ENCODE measurements at regions not wholly inside any gene's neighbourhood (a gene's known extent, or its start where the extent isn't known, plus 50 kb on each side); places are given as distances from the start of the nearest gene placed in this dataset.

GRCh38 chr5:73306078-73306719 is 133.2 kb downstream of the TMEM174 start:
- peak in 1 of 6 donors; percentile 19 for DNase-seq (ENCODE audit: low read depth in 4 of 6, low spot score in 6 of 6)
- no peak overlapping the region for H3K4me3 ChIP-seq (ENCODE audit: low read depth, low read length)
- H3K4me1 ChIP-seq (ENCODE audit: control insufficient read depth, insufficient read depth, low read length), result peaks cover 15% of the 10 kb centered on the region
- peaks cover 79% of the 10 kb centered on the region for H3K27me3 ChIP-seq (ENCODE audit: control insufficient read depth, insufficient read depth, low read length)
- H3K9me3 ChIP-seq (ENCODE audit: control insufficient read depth, insufficient read depth, low read length), result no peaks in the 10 kb centered on the region
- no peaks in the 10 kb centered on the region for H3K36me3 ChIP-seq (ENCODE audit: control insufficient read depth, insufficient read depth, low read length)
- no peak overlapping the region for H3K27ac ChIP-seq (ENCODE audit: low read depth, low read length)
- 57% methylated on average over 3 of the region's 4 CpGs for WGBS (ENCODE audit: insufficient coverage)

DNA sequence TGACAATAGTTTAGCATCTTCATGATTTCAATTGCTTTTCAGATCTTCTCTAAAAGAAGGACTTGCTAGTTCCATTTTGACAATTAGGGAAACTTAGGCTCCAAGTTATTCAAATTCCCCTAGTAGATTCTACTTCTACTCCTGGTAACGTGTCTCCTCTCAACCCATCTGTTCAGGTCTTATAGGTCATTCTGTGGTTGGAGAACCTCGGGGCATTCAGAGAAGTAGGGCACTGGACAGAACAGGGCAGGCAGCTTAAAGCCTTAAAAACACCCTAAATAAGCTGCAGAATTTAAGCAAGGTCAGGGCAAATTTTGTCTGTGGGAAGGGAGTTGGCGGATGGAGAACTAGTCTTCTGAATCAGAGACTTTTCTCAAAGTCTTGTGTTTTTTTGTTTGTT is 132.4 kb downstream of the TMEM174 start:
- WGBS (ENCODE audit: insufficient coverage), result 100% methylated on average over 1 of the region's 3 CpGs
- H3K27ac ChIP-seq (ENCODE audit: low read depth, low read length), result no peak overlapping the region
- H3K27me3 ChIP-seq (ENCODE audit: control insufficient read depth, insufficient read depth, low read length), result peaks cover 79% of the 10 kb centered on the region
- H3K4me1 ChIP-seq (ENCODE audit: control insufficient read depth, insufficient read depth, low read length), result peaks cover 18% of the 10 kb centered on the region
- H3K36me3 ChIP-seq (ENCODE audit: control insufficient read depth, insufficient read depth, low read length), result no peaks in the 10 kb centered on the region
- no peaks in the 10 kb centered on the region for H3K9me3 ChIP-seq (ENCODE audit: control insufficient read depth, insufficient read depth, low read length)
- H3K4me3 ChIP-seq (ENCODE audit: low read depth, low read length), result no peak overlapping the region
- no peak for DNase-seq (ENCODE audit: low read depth in 4 of 6, low spot score in 6 of 6)

DNA sequence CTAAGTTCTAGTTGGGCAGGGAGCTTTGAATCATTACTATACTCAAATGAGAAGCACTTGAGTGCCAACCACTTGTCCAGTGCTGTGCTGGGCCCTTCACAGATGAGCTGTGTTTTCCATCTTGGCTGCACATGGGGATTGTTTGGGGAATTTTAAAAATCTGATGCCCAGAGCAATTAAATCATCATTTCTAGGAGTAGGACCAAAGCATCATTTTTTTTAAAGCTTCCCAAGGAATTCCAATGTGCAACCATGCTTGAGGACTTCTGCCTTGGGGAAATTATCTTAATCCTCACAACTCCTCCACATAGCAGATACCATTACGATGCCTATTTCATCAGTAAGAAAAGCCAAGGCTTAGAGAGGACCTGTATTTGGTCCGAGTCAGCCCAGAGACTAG is 131.4 kb downstream of the TMEM174 start:
- Histone ChIP-seq H3K27ac (ENCODE audit: low read depth, low read length) (no peak overlapping the region), H3K36me3 (ENCODE audit: control insufficient read depth, insufficient read depth, low read length) (no peaks in the 10 kb centered on the region), H3K27me3 (ENCODE audit: control insufficient read depth, insufficient read depth, low read length) (peaks cover 83% of the 10 kb centered on the region), H3K9me3 (ENCODE audit: control insufficient read depth, insufficient read depth, low read length) (no peaks in the 10 kb centered on the region), H3K4me3 (ENCODE audit: low read depth, low read length) (no peak overlapping the region), H3K4me1 (ENCODE audit: control insufficient read depth, insufficient read depth, low read length) (peaks cover 23% of the 10 kb centered on the region)
- DNase-seq (ENCODE audit: low read depth in 4 of 6, low spot score in 6 of 6), result no peak
- 82% methylated on average over 2 of the region's 2 CpGs for WGBS (ENCODE audit: insufficient coverage)

DNA sequence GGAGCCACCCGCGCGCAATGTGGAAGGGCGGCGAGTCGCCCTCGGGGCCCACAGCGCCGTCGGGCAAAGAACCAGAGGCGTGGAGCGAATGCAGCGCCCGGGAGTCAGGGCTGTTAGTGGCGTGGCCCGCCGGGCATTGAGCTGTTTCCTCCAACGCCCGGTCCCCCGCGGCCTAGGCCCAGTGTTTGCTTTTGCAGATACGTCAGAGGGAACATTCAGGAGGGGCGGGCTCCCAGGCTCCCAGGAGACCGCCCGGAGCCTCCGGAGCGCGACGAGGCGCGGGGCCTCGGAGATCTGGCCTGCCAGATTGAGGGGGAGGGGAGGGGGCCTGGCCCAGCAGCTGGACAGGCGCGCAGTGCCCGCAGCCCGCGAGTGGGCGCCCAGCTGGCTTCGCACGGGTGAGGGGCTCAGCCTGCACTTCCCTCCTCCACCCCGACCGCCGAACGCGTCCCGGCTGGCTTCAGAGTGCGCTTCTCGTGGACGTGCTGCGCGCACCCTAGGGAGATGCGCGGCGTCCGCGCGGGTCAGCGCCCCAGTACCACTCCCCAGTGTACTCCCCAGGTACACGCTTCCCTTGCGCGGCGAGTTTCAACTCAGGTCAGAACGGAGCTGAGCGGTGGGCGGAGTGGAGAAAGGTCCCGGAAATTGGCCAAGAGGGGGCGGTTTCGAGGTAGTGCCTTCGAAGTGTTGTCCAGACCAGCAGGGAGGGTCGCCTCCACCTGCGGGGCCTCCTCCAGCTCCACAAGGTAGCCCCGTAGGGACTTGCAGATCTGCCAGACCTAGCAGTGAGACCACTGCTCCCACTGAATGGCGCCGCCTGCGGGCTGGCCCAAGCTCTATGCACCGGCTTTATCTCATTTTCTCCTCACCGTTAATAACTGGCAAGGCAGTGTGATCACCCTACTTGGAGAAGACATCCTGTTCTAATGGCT is 130.4 kb downstream of the TMEM174 start:
- Histone ChIP-seq H3K4me3 (ENCODE audit: low read depth, low read length) (peak overlapping the region; percentile 22), H3K4me1 (ENCODE audit: control insufficient read depth, insufficient read depth, low read length) (peaks cover 29% of the 10 kb centered on the region), H3K27me3 (ENCODE audit: control insufficient read depth, insufficient read depth, low read length) (peaks cover 93% of the 10 kb centered on the region), H3K27ac (ENCODE audit: low read depth, low read length) (no peak overlapping the region), H3K9me3 (ENCODE audit: control insufficient read depth, insufficient read depth, low read length) (no peaks in the 10 kb centered on the region), H3K36me3 (ENCODE audit: control insufficient read depth, insufficient read depth, low read length) (no peaks in the 10 kb centered on the region)
- peak in 1 of 6 donors; percentile 17 for DNase-seq (ENCODE audit: low read depth in 4 of 6, low spot score in 6 of 6)
- WGBS (ENCODE audit: insufficient coverage), result 1% methylated on average over 77 of the region's 77 CpGs

DNA sequence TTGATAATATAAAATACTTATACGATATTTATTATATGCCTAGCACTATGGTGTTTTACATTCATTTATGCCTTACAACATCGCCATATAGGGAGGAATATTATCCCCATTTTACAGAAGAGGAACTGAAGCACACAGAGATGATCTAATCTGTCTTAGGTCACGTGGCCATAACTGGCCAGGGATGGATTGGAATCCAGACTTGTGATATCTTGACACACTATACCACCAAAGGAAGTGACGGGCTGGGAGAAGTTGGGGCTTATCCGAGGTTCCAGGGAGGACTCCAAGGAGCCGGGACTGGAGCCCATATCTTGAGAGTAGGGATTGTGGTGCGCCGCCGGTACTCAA is 129.8 kb downstream of the TMEM174 start:
- WGBS (ENCODE audit: insufficient coverage), result 11% methylated on average over 6 of the region's 9 CpGs
- Histone ChIP-seq H3K27ac (ENCODE audit: low read depth, low read length) (no peak overlapping the region), H3K9me3 (ENCODE audit: control insufficient read depth, insufficient read depth, low read length) (no peaks in the 10 kb centered on the region), H3K4me1 (ENCODE audit: control insufficient read depth, insufficient read depth, low read length) (peaks cover 34% of the 10 kb centered on the region), H3K4me3 (ENCODE audit: low read depth, low read length) (no peak overlapping the region), H3K36me3 (ENCODE audit: control insufficient read depth, insufficient read depth, low read length) (no peaks in the 10 kb centered on the region), H3K27me3 (ENCODE audit: control insufficient read depth, insufficient read depth, low read length) (peaks cover 99% of the 10 kb centered on the region)
- no peak for DNase-seq (ENCODE audit: low read depth in 4 of 6, low spot score in 6 of 6)

GRCh38 chr5:73301208-73301901 is 128.4 kb downstream of the TMEM174 start:
- Histone ChIP-seq H3K4me3 (ENCODE audit: low read depth, low read length) (no peak overlapping the region), H3K9me3 (ENCODE audit: control insufficient read depth, insufficient read depth, low read length) (no peaks in the 10 kb centered on the region), H3K36me3 (ENCODE audit: control insufficient read depth, insufficient read depth, low read length) (no peaks in the 10 kb centered on the region), H3K27ac (ENCODE audit: low read depth, low read length) (peak overlapping the region; percentile 61), H3K27me3 (ENCODE audit: control insufficient read depth, insufficient read depth, low read length) (peaks cover 100% of the 10 kb centered on the region), H3K4me1 (ENCODE audit: control insufficient read depth, insufficient read depth, low read length) (peaks cover 32% of the 10 kb centered on the region)
- WGBS (ENCODE audit: insufficient coverage), result 8% methylated on average over 11 of the region's 22 CpGs
- no peak for DNase-seq (ENCODE audit: low read depth in 4 of 6, low spot score in 6 of 6)

DNA sequence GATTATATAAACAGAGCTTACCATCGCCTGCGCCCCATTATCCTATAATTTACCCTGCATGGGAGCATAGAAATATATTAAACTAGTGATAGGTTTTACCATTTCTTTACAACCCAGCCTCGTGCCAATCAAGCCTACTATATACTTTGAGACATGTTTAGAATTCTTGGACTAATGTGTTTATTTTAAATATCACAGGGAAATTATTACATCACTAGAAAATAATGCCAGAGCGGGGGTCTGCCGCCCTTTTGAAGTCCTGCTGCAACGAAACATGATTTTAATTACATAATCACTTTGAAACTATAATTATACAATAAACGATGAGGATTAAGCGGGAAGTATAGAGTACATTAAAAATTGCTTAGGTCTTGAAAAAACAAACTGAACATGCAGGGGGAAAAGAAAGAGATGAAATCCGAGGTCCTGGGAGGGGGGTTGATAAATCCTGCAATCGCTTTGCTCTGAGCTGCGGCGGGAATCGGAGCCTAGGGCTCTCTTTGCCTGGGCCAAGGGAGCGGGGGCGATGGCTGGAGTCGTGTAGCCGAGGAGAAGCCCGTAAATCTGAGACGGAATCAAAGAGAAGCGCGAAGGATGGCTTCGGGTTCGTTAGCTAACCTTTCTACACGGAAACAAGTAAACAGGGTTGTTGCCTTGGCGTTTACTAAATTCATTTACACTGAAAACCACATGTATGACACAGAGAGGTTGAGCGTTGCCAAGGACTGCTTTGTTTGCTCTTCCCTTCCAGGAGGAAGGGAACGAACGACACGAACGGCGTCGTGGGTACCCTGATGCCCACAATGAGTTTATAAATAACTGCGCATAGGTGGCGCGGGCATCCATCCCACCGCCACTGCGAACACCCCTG is 127.6 kb downstream of the TMEM174 start:
- H3K36me3 ChIP-seq (ENCODE audit: control insufficient read depth, insufficient read depth, low read length), result no peaks in the 10 kb centered on the region
- no peak overlapping the region for H3K4me3 ChIP-seq (ENCODE audit: low read depth, low read length)
- DNase-seq (ENCODE audit: low read depth in 4 of 6, low spot score in 6 of 6), result peak in 2 of 6 donors; percentile 53 to 57
- H3K27me3 ChIP-seq (ENCODE audit: control insufficient read depth, insufficient read depth, low read length), result peaks cover 100% of the 10 kb centered on the region
- peak overlapping the region; percentile 61 for H3K27ac ChIP-seq (ENCODE audit: low read depth, low read length)
- no peaks in the 10 kb centered on the region for H3K9me3 ChIP-seq (ENCODE audit: control insufficient read depth, insufficient read depth, low read length)
- H3K4me1 ChIP-seq (ENCODE audit: control insufficient read depth, insufficient read depth, low read length), result peaks cover 32% of the 10 kb centered on the region
- WGBS (ENCODE audit: insufficient coverage), result 2% methylated on average over 24 of the region's 37 CpGs

DNA sequence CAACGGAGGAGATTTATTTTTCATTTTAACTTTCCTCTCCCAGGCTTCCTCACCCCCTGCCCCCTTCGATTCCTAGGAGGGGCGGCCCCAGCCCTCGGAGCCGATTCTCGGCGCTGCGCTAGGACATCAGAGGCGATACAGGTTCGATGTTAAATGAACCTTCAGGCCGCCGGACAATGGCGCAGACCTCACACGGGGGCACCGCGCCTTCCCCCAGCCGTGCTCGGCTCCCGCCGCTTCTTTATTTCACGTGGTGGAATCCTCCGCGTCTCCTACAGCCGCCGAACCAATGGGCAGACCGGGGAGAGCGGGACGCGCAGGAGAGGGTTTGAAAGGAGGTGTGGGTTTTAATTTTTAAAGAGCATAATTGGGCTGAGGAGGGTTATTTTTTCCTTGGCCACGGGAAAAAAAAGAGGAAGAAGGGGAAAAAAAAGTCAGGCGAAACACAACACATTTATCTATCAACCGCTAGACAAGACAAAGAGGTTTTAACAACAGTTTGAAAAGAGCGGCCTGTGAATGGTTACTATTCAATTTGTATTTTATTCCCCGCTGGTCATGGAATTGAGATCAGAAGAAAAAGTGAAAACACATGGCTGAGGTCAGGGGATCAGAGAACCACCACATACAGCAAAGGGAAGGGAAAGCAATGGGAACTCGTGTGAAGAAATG is 126.8 kb downstream of the TMEM174 start:
- Histone ChIP-seq H3K27me3 (ENCODE audit: control insufficient read depth, insufficient read depth, low read length) (peaks cover 100% of the 10 kb centered on the region), H3K4me3 (ENCODE audit: low read depth, low read length) (no peak overlapping the region), H3K27ac (ENCODE audit: low read depth, low read length) (peak overlapping the region; percentile 70), H3K9me3 (ENCODE audit: control insufficient read depth, insufficient read depth, low read length) (no peaks in the 10 kb centered on the region), H3K4me1 (ENCODE audit: control insufficient read depth, insufficient read depth, low read length) (peaks cover 32% of the 10 kb centered on the region), H3K36me3 (ENCODE audit: control insufficient read depth, insufficient read depth, low read length) (no peaks in the 10 kb centered on the region)
- peak in 2 of 6 donors; percentile 22 to 76 for DNase-seq (ENCODE audit: low read depth in 4 of 6, low spot score in 6 of 6)
- 2% methylated on average over 30 of the region's 35 CpGs for WGBS (ENCODE audit: insufficient coverage)

Data from spinal cord (tissue), 9 donors.